HUES64 (cell line): ENCODE measurements at regions not wholly inside any gene's neighbourhood (a gene's known extent, or its start where the extent isn't known, plus 50 kb on each side); places are given as distances from the start of the nearest gene placed in this dataset.

ENCODE experiments used
- H3K27ac ChIP-seq: 2 replicates; pipeline ENCODE4 v1.7.0; 2013; ENCODE audit warnings: low read depth, low read length, inconsistent platforms
- H3K27me3 ChIP-seq: 2 replicates; pipeline ENCODE4 v1.6.1; 2013; ENCODE audit warnings: mild to moderate bottlenecking, low read length; ENCODE audit not compliant: insufficient read depth
- H3K36me3 ChIP-seq: 2 replicates; pipeline ENCODE4 v1.6.1; 2013; ENCODE audit warnings: mild to moderate bottlenecking, low read length; ENCODE audit not compliant: insufficient read depth
- H3K4me1 ChIP-seq: 2 replicates; pipeline ENCODE4 v1.6.1; 2013; ENCODE audit warnings: mild to moderate bottlenecking, low read length, moderate library complexity; ENCODE audit not compliant: insufficient read depth
- H3K4me3 ChIP-seq: 2 replicates; pipeline ENCODE4 v1.5.1; 2013; ENCODE audit warnings: mild to moderate bottlenecking, low read length, moderate library complexity
- H3K9ac ChIP-seq: 2 replicates; pipeline ENCODE4 v1.6.1; 2013; ENCODE audit warnings: mild to moderate bottlenecking, low read depth, low read length
- H3K9me3 ChIP-seq: 2 replicates; pipeline ENCODE4 v1.6.1; 2013; ENCODE audit warnings: low read depth, low read length; ENCODE audit not compliant: insufficient read depth
- WGBS: fragments of 150-250, 120-280 bp; methylation state at CpG from one replicate; pipeline ENCODE4 v1.1.7; 2013; ENCODE audit warnings: missing lambda C conversion rate; 5-methylcytosine and 5-hydroxymethylcytosine counted together

DNA sequence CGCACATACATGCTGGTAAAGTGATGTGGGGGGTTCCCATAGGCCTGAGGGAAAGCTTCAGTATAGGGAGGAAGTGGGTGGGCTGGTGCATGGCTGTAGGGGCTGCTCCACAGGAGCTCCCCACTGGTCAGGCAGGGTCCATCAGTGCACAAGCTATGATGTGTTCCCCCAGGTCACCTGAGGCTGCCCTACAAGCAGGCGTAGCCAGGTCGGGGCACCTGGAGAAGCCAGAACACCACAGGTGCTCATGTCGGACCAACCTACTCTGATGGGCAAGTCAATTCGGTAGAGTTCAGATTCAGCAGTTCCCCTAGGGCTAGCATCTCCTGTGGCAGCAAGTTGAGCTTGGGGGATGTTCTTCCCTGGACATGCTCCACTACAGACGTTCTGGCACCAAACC is 103.3 kb upstream of the EPHA5 start:
- Histone ChIP-seq H3K27me3 (no peaks in the 10 kb centered on the region), H3K9me3 (peaks cover 21% of the 10 kb centered on the region), H3K36me3 (no peaks in the 10 kb centered on the region), H3K4me1 (no peaks in the 10 kb centered on the region), H3K27ac (no peak overlapping the region), H3K9ac (no peak overlapping the region), H3K4me3 (no peak overlapping the region)
- WGBS = 88% methylated on average over 6 of the region's 6 CpGs

DNA sequence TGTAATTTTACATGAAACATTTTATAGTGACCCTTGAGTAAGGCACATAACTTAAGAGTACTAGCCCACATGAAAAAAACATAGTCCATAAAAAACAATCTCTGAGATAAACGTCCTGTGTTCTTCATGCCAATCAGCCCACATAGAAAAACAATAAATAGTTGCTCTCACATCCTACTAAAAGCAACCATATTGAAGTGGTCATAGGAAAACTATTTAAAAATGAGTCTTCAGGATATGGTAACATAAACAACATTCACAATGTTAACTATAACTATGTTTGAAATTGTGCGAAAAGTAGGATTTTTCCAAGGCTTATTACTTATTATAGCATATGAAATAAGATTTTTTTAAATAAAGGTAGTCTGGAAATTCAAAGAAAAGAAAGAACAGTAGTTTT is 77.1 kb upstream of the EPHA5 start:
- 70% methylated on average over 1 of the region's 2 CpGs for WGBS
- Histone ChIP-seq H3K9ac (no peak overlapping the region), H3K9me3 (no peaks in the 10 kb centered on the region), H3K36me3 (no peaks in the 10 kb centered on the region), H3K4me3 (no peak overlapping the region), H3K27me3 (no peaks in the 10 kb centered on the region), H3K4me1 (no peaks in the 10 kb centered on the region), H3K27ac (no peak overlapping the region)

DNA sequence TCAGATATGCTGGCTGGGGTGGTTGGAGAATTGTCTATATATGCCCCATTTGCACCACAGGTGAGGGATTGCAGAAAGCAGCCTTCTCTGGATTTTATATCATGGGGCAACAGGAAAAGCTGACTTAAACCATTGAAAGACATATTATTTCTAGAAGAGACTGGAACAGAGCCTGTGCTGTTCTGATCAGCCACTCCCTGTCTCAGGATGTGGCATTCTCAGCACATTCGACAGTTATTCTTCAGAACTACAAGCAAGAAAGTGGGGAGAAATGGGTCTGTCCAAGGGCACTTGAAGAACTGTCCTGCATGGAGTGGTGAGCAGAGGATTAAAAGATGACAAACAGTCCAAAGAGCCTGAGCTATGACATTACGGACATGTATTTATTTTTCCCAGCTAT is 67.8 kb upstream of the EPHA5 start:
- WGBS = 96% methylated on average over 2 of the region's 2 CpGs
- Histone ChIP-seq H3K27me3 (no peaks in the 10 kb centered on the region), H3K9me3 (no peaks in the 10 kb centered on the region), H3K36me3 (no peaks in the 10 kb centered on the region), H3K4me1 (no peaks in the 10 kb centered on the region), H3K27ac (no peak overlapping the region), H3K9ac (no peak overlapping the region), H3K4me3 (no peak overlapping the region)

DNA sequence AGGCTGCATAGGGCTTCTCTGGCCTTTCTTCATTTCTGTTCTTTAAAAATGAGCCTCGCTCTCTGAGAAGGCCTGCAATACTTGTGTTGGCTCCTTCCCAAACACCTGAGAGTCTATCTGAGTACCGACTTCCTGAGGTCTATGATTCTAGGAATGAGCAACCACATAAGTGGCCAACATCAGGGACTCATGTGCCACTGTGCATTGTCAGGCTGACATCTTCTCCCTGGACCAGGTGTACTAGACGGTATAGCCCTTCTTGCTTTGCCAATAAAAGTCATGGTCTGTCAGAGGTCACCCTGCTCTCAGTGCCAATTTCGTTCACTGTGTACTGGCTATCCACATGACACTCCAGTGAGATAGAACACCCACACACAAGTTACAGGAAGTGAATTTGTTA is 67.4 kb upstream of the EPHA5 start:
- WGBS = 91% methylated on average over 4 of the region's 4 CpGs
- no peak overlapping the region for H3K9ac ChIP-seq

DNA sequence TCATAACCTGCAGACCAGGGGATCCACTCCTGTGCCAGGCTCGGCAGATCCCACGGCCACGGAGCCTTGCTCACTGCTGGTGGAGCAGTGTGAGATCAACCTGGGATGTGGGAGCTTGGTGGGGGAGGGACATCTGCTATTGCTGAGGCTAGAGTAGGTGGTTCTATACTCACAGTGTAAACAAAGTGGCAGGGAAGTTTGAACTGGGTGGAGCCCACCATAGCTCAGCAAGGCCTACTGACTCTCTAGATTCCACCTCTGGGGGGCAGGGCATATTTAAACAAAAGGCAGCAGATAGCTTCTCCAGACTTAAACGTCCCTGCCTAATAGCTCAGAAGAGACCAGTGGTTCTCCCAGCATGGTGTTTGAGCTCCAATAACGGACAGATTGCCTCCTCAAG is 54.7 kb upstream of the EPHA5 start:
- H3K9me3 ChIP-seq = no peaks in the 10 kb centered on the region
- H3K27ac ChIP-seq = no peak overlapping the region
- no peaks in the 10 kb centered on the region for H3K4me1 ChIP-seq
- H3K36me3 ChIP-seq = no peaks in the 10 kb centered on the region
- 89% methylated on average over 5 of the region's 5 CpGs for WGBS
- no peaks in the 10 kb centered on the region for H3K27me3 ChIP-seq
- H3K4me3 ChIP-seq = no peak overlapping the region
- no peak overlapping the region for H3K9ac ChIP-seq

More for the DNA sequence above, 67.4 kb upstream of the EPHA5 start:
- H3K9me3 ChIP-seq = no peaks in the 10 kb centered on the region
- no peaks in the 10 kb centered on the region for H3K27me3 ChIP-seq
- H3K4me1 ChIP-seq = no peaks in the 10 kb centered on the region
- no peak overlapping the region for H3K4me3 ChIP-seq
- H3K27ac ChIP-seq = no peak overlapping the region
- no peaks in the 10 kb centered on the region for H3K36me3 ChIP-seq
